ENCODE measurements at regions not wholly inside any gene's neighbourhood (a gene's known extent, or its start where the extent isn't known, plus 50 kb on each side); places are given as distances from the start of the nearest gene placed in this dataset.
"Not testable (repeated sequence)": the region's sequence is repeated elsewhere in the genome, so short reads cannot be mapped to it uniquely, and the experiment has no call there.

GRCh38 chr13:43946281-43946680 lies 66.6 kb downstream of the LACC1 start:
- no peak for DNase-seq (ENCODE audit: low read depth)
- H3K4me3 ChIP-seq (ENCODE audit: low read length), result no peak overlapping the region
- no peak for TF ChIP-seq CTCF (conservative IDR thresholded peaks at IDR 0.05; ENCODE audit: low read length)

DNA sequence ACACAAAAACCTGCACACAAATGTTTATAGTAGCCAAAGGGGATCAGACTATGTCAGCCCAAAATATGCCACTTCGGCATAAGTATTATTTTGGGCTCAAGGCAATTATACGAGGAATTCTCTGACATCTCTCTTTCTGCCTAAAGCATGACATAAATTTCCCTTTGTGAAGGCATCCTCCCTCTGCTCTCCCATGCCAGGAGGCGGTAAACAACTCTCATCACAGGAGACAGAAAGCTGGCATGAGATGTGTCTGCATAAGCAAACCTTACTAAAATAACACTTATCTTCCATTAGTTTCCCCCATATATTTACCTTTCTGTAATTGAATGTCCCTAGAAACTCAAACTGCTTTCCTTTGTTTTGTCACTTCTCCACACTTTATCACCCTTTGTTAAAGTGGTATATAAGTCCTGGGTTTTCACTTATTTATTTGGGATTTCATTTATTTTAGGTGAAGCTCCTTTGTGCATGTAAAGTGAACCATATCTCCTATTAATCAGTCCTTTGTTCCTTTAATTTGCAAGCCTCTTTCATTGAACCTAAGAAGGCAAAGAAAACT lies 68.3 kb downstream of the LACC1 start:
- no peak overlapping the region for H3K4me3 ChIP-seq (ENCODE audit: low read length)
- DNase-seq (ENCODE audit: low read depth), result no peak
- no peak for TF ChIP-seq CTCF (conservative IDR thresholded peaks at IDR 0.05; ENCODE audit: low read length)

DNA sequence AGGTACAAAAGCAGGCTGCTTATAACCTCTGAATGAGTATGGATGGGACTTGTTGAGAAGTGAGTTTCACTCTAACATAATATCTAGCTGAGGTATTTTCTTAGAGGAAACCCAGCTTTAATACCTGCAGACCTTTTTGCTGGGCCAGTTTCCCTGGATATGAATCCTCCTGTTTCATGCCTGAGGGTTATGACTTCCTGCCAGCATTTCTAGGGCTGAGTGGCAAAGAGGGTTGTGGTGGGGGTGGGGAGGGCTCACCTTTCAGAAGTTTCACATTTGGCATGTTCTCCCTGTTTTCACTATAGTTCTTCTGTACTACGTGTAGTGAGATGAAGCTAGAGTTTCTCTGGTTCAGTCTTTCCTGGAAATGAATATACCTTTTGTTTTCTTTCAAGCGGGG lies 73.7 kb downstream of the LACC1 start:
- no peak for DNase-seq (ENCODE audit: low read depth)
- no peak for TF ChIP-seq CTCF (conservative IDR thresholded peaks at IDR 0.05; ENCODE audit: low read length)
- no peak overlapping the region for H3K4me3 ChIP-seq (ENCODE audit: low read length)

GRCh38 chr13:43956975-43957374 lies 77.3 kb downstream of the LACC1 start:
- not testable (repeated sequence) for H3K4me3 ChIP-seq (ENCODE audit: low read length); DNase-seq (ENCODE audit: low read depth)

DNA sequence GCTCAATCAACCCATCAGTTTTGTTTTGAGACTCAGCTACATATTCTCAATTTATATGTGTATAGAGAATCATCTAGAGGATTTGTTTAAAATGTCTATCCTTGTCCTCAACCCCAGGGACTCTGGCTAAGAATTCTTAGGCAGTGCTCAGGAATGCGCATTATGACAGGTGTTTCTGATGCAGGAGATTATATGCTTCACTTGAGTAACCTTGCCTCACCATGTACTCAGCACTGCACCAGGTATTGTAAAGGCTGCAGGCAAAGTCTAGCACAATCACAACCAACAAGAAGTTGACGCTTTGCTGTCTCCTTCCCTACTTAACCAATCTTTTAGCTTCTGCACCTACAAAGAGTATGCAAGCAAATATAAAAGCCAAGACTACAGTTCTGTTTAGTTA lies 79.6 kb downstream of the LACC1 start:
- no peak for DNase-seq (ENCODE audit: low read depth)
- no peak for TF ChIP-seq CTCF (conservative IDR thresholded peaks at IDR 0.05; ENCODE audit: low read length)
- H3K4me3 ChIP-seq (ENCODE audit: low read length), result no peak overlapping the region

- DNase-seq (ENCODE audit: low read depth), result no peak
- no peak overlapping the region for H3K4me3 ChIP-seq (ENCODE audit: low read length)
- TF ChIP-seq CTCF (conservative IDR thresholded peaks at IDR 0.05; ENCODE audit: low read length), result no peak
These were observed 82.2 kb downstream of the LACC1 start for GRCh38 chr13:43961909-43962308.

GRCh38 chr13:43963726-43964125 lies 84.0 kb downstream of the LACC1 start:
- no peak overlapping the region for H3K4me3 ChIP-seq (ENCODE audit: low read length)
- DNase-seq (ENCODE audit: low read depth), result no peak
- no peak for TF ChIP-seq CTCF (conservative IDR thresholded peaks at IDR 0.05; ENCODE audit: low read length)

Measured in AG10803 (cell line).